Adrenal gland (tissue), 9 donors: ENCODE measurements at regions not wholly inside any gene's neighbourhood (a gene's known extent, or its start where the extent isn't known, plus 50 kb on each side); places are given as distances from the start of the nearest gene placed in this dataset.

Experiments used
- DNase-seq, 7 donors: peaks; one replicate each; pipeline ENCODE4 v3.0.0-alpha.2; 2019 to 2020
- H3K27ac ChIP-seq, 5 donors: fragments of 200-600 bp; sonication (generic) in 4 of 5; 1 replicate in 3 of 5; 2 replicates in 2 of 5; pipeline versions ENCODE4 v1.5.1 to v1.8.0; 2016 to 2020; ENCODE audit warnings: mild to moderate bottlenecking in 1 of 5
- H3K27me3 ChIP-seq: fragments of 200-600 bp; 2 replicates; pipeline ENCODE4 v1.8.0; 2021
- H3K36me3 ChIP-seq, 2 donors: fragments of 200-600 bp; replicated peaks in 1 of 2; 1 replicate in 1 of 2; 2 replicates in 1 of 2; pipeline versions ENCODE4 v1.5.1 to v1.8.0; 2018 to 2022
- H3K4me1 ChIP-seq, 2 donors: fragments of 200-600 bp; replicated peaks in 1 of 2; 1 replicate in 1 of 2; 2 replicates in 1 of 2; pipeline versions ENCODE4 v1.5.1 to v1.8.0; 2018 to 2021
- H3K4me3 ChIP-seq, 4 donors: fragments of 200-600 bp; sonication (generic) in 3 of 4; one replicate each; pipeline ENCODE4 v1.5.1; 2016 to 2018
- H3K9me3 ChIP-seq, 3 donors: fragments of 200-600 bp; sonication (generic) in 1 of 3; replicated peaks in 1 of 3; 1 replicate in 2 of 3; 2 replicates in 1 of 3; pipeline versions ENCODE4 v1.5.1 to v1.8.0; 2016 to 2021
- POLR2A ChIP-seq, 2 donors: fragments of 450-650 bp; IDR thresholded peaks; one replicate each; pipeline ENCODE4 v1.6.1; 2017; ENCODE audit warnings: antibody characterized with exemption in 2 of 2, mild to moderate bottlenecking in 2 of 2, moderate library complexity in 1 of 2
- WGBS, 4 donors: extraction: QIAGEN DNeasy Blood & Tissue Kit in 2 of 4; methylation state at CpG; one replicate each; pipeline versions ENCODE4 v1.1.5 to v1.1.7; 2013 to 2017; 5-methylcytosine and 5-hydroxymethylcytosine counted together
- intact Hi-C, 2 donors: fragments of 100-400 bp; cut with DNase I; formaldehyde crosslinking; loops; one replicate each; pipeline versions ENCODE4 v1.14.1 to v1.15.0; 2022 to 2023
- TF ChIP-seq, protein P1 (sequence below), 6 experiments: fragments of 450-650 bp in 4 of 6; fragments of 200-600 bp in 2 of 6; sonication (generic) in 1 of 6; IDR thresholded peaks; 1 replicate in 5 of 6; 2 replicates in 1 of 6; pipeline versions ENCODE4 v1.5.1 to v1.8.0; 2016 to 2021; ENCODE audit warnings: antibody characterized with exemption in 6 of 6, mild to moderate bottlenecking in 2 of 6, moderate library complexity in 1 of 6
- donor health status: healthy with polysubstance abuse.
- donor health status: Bipolar disorder and iron deficiency.
- donor health status: DM: yes; HTN: yes; CAD: no.
- donor health status: DM: no; HTN: no; CAD: no.
- donor health status: DM: no; HTN: no; CAD: no.

DNA sequence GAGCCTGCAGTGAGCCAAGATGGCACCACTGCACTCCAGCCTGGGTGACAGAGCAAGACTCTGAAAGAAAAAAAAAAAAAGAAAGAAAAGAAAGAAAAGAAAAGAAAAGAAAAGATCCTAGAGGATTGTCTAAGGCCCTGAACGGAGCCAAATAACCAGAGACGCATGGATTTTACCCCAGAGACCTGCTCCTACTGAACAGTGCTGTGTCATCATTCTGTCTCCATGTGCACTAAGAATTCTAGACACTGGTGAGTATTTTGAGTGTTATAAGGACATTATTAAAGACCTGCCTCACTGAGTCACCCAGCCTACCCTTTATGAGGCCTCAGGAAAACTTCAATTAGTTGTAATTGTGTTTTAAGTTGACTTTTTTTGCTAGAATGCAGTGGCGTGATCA, 61.9 kb upstream of the RIOK3 start:
- intact Hi-C loops, result no loop called here
- WGBS, 4 donors, result 89 to 97% (median 93%) methylated on average over 3 of the region's 3 CpGs

DNA sequence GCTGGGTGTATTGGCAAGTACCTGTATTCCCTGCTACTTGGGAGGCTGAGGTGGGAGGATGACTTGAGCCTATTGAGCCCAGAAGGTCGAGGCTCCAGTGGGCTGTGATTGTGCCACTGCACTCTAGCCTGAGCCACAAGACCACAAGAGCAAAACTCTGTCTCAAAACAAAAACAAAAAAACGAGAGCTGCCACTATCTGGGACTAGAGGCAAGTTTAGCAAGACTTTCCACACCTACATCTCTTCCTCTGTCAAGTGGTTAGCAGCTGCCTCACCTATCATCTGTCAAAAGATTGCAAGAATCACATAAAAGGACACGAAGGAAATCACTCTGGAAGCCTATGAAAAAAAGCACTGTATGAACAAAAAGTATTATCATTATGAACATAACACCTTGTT, 55.2 kb upstream of the RIOK3 start:
- WGBS, 4 donors, result 65 to 82% (median 79%) methylated on average over 3 of the region's 3 CpGs
- H3K4me3 ChIP-seq, result no peak overlapping the region
- TF ChIP-seq, protein P1, sequence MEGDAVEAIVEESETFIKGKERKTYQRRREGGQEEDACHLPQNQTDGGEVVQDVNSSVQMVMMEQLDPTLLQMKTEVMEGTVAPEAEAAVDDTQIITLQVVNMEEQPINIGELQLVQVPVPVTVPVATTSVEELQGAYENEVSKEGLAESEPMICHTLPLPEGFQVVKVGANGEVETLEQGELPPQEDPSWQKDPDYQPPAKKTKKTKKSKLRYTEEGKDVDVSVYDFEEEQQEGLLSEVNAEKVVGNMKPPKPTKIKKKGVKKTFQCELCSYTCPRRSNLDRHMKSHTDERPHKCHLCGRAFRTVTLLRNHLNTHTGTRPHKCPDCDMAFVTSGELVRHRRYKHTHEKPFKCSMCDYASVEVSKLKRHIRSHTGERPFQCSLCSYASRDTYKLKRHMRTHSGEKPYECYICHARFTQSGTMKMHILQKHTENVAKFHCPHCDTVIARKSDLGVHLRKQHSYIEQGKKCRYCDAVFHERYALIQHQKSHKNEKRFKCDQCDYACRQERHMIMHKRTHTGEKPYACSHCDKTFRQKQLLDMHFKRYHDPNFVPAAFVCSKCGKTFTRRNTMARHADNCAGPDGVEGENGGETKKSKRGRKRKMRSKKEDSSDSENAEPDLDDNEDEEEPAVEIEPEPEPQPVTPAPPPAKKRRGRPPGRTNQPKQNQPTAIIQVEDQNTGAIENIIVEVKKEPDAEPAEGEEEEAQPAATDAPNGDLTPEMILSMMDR (IDR thresholded peaks at IDR 0.05), result no peak
- no peak for TF ChIP-seq POLR2A (IDR thresholded peaks at IDR 0.05)
- intact Hi-C loops, result no loop called here
- DNase-seq, result no peak
- H3K9me3 ChIP-seq, result no peaks in the 10 kb centered on the region
- H3K27ac ChIP-seq, result no peak overlapping the region
- no peaks in the 10 kb centered on the region for H3K36me3 ChIP-seq
- no peaks in the 10 kb centered on the region for H3K27me3 ChIP-seq
- H3K4me1 ChIP-seq, result peaks cover 0 to 8% of the 10 kb centered on the region in 2 donors

More for the DNA sequence above, 61.9 kb upstream of the RIOK3 start:
- Histone ChIP-seq H3K36me3 (no peaks in the 10 kb centered on the region), H3K27me3 (no peaks in the 10 kb centered on the region), H3K27ac (no peak overlapping the region), H3K4me1 (no peaks in the 10 kb centered on the region), H3K4me3 (no peak overlapping the region), H3K9me3 (no peaks in the 10 kb centered on the region)
- DNase-seq, result no peak
- no peak for TF ChIP-seq POLR2A (IDR thresholded peaks at IDR 0.05)
- TF ChIP-seq, protein P1 (IDR thresholded peaks at IDR 0.05), result no peak

DNA sequence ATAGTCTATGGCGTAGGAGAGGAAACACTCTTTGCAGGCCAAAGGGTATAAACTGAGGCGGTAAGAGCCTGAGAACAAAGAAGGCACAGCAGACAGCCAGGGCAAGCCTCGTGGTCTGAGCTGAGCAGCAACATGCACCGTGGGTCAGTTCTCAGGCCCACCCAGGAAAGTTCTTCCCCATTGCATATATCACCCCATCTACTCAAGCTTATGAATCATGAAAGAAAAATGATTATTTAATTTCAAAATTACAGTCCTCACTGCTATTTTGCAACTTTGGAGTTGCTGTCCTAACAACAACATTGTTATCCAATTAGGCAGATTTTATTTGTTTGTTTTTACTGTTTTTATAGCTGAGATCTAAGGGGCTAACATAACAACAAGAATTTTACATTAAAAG, 54.7 kb upstream of the RIOK3 start:
- no peak for DNase-seq
- H3K4me1 ChIP-seq, result peaks cover 0 to 8% of the 10 kb centered on the region in 2 donors
- 69 to 88% (median 83%) methylated on average over 4 of the region's 4 CpGs for WGBS, 4 donors
- TF ChIP-seq, protein P1 (IDR thresholded peaks at IDR 0.05), result no peak
- no peak for TF ChIP-seq POLR2A (IDR thresholded peaks at IDR 0.05)
- H3K9me3 ChIP-seq, result no peaks in the 10 kb centered on the region
- H3K4me3 ChIP-seq, result no peak overlapping the region
- H3K27me3 ChIP-seq, result no peaks in the 10 kb centered on the region
- no peak overlapping the region for H3K27ac ChIP-seq
- intact Hi-C loops, result no loop called here
- no peaks in the 10 kb centered on the region for H3K36me3 ChIP-seq

DNA sequence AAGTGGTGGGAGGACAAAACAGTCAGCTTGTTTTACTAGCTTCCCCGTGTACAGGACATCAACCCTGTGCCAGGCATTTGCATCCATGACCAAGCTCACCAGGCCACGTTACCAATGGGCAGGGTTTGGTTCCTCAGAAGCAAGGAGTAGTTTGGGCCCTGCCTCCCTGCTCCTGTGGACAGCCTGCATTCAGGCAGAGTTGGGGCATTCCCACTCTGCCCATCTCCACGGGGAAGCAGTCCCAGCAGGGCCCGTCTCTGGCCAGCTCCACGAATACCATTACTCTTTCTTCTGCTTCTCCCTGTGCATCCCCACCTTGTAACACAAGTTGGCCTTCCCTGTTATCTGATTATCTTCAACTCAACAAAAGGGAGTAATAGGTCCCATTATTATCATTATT, 54.0 kb upstream of the RIOK3 start:
- Histone ChIP-seq H3K4me3 (no peak overlapping the region), H3K27me3 (no peaks in the 10 kb centered on the region), H3K27ac (no peak overlapping the region), H3K36me3 (no peaks in the 10 kb centered on the region), H3K4me1 (peaks cover 0 to 8% of the 10 kb centered on the region in 2 donors), H3K9me3 (no peaks in the 10 kb centered on the region)
- TF ChIP-seq POLR2A (IDR thresholded peaks at IDR 0.05), result no peak
- TF ChIP-seq, protein P1 (IDR thresholded peaks at IDR 0.05), result no peak
- no peak for DNase-seq
- intact Hi-C loops, result no loop called here
- 85 to 98% (median 89%) methylated on average over 3 to 5 of the region's 5 CpGs for WGBS, 4 donors
